Epidermal melanocyte (primary cell): ENCODE measurements at regions not wholly inside any gene's neighbourhood (a gene's known extent, or its start where the extent isn't known, plus 50 kb on each side); places are given as distances from the start of the nearest gene placed in this dataset.

Experiments
- DNase-seq: peaks from one replicate; pipeline ENCODE4 v3.0.0; 2011; ENCODE audit warnings: low spot score; ENCODE audit not compliant: insufficient read length

DNA sequence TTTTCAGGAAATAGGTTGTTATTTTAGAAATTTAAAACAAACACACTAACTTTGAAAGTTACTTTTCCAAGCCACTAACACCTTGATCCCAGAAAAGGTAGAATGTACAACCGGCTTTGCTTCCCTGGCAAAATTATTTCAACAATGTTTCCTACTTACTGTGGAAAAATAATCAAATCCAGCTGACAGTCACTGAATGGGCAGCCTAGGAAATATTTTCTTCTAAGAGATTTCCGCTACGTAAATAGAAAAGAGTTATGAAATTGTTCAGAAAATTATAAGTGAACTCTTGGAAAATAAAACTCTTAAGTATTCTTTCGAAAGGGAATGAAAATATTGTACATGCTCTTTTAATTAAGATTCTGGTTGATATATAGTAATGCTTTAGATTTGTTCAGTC lies 195.7 kb downstream of the GASK1B start:
- DNase-seq = no peak

DNA sequence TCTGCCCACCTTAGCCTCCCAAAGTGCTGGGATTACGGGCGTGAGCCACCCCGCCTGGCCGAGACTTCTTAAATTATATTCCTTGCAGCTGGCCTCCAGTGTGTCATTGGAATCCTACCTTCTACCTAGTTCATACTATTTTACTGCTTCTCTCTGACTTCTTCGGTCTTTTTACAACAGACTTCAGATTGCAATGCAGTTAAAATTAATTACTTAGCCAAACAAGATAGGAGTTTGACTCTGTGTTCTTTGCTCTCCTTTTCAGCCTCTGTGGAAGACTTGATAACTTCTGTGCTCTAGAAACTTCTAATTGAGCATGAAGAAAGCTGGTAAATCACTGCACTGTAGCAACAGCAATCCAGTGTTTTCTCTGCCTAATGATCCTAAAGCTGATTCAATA lies 199.5 kb downstream of the GASK1B start:
- DNase-seq = no peak

DNA sequence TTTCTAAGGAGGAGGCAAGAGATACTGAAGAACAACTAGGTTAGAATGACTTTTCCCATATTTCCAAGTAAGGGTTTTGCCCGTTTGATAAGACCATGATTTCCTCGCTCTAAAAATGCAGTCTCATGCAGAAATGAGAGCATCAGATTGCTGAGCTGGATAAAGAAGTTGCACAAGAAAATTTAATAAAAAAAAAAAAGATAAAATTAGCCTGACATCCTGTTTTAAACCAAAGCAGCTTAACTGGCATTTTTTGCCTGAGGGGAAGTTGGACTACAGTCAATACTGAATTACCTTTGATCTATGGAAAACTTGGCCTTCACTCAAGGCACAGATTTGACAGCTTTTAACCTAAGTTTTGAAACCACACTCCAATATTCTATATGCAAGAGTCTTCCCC lies 208.4 kb downstream of the GASK1B start:
- no peak for DNase-seq

DNA sequence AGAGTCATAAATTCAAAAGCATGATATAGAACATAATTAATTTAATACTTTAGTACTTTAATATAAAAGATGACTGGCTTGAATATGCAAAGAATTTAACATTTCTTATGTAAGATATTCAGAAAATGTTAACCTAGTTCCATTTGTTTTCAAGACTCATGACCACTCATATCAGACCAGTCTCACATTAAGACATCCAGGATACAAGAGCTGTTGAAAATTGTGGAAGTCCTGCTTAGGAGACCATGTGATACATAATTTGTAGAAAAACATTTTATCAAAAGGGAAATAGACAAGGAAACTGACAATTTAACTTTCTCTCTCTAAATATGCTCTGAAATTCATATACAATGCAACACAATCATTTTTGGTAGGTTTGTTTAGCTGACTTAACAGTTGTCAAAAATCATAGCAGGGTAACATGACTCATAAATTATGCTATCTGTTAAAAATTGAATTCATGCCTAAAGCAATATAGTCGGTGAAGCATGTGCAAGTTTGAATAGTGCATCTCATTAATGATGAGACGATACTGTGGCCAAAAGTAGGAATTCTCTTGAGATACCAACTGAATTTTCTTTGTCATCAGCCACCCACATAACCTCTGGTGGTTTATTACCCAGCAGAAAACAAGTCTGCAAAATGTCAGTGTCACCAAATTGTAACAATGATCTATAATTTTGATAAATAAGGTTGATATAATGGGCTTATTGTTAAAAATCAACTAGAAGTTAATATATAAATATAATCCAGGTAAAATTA lies 211.4 kb downstream of the GASK1B start:
- DNase-seq = no peak

DNA sequence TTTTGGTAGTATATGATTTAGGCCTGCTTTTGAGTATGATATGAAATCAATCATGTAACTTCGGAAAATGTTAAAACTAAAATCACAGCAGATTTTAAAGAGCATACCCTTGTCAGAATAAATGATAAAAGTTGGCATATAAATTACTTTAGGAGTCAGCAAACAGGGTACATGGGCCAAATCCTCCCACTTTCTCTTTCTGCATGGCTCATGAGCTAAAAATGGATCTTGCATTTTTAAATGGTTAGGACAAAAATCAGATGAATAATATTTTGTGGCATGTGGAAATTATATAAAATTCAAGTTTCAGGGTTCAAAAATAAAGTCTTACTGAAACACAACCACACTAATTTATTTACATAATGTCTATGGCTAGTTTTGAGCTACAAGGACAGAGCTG lies 214.9 kb downstream of the GASK1B start:
- DNase-seq = no peak

DNA sequence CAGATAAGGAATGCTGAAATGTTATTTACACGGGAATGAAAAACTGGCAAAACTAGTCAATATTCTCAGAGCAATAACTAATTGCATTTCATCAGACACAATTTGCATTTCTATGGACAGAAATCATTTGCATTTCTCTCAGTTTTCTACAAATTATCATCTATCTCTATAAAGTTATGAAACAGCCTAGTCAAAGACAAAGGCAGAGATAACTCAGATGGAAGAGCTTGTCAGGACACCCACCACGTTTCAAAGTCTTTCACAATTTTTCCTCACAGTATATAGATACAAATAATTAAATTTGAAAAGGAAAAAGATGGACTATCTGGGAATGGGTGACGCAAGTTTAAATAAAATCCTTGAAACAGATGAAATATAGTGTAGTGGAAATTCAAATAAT lies 230.8 kb downstream of the GASK1B start:
- no peak for DNase-seq

DNA sequence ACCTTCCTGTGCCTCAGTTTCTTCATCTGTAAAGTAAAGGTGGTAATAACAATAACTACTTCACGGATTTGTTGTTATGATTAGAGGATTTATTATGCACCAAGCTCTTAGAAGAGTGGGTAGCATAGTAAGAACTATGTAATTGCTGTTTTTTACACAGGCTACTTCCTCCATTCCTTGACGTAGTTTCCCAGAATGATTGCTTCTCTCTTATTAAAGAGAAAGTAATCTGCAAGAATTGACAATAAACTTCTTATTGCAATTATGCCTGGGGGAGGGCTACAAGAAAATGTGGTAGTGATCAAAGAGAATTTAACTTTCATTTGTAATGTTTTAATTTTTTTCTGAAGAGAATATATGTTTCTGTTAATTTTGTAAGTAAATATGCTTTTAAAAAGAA lies 238.7 kb downstream of the GASK1B start:
- no peak for DNase-seq

DNA sequence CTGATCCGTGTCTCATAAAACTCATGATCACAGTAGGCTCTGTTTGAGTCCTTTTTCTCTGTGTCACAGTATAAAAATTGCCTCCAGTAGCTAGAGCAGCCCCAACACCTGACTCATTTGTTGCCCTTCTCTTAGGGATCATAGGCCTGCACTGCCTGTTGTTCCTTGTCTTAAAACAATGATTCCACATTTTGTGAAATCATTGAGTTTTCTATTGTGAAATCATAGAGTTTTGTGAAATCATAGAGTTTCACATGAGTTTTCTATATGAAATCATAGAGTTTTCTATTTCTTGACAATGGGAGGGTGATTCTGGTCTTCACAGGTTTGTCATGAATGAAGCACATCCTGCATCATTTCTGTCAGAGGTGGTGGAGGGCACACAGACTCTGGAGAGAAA lies 239.9 kb downstream of the GASK1B start:
- no peak for DNase-seq

DNA sequence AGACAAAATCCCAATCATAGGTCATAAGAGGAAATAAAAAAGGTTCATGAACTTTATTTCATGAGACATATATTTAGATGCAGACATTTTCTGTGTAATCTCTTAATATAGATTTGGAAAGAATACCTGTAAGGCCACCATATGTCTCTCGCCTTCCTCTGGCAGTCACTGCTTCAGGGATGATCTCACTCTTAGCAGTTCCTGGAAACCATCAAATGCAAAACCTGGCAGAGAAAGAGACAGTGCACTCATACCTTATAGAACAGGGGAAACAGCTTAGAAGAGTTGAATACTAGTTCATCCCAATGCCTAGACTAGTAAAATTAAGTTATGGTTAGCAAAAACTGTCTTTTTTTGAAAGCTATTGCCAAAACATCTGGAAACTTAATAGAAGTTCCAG lies 243.3 kb downstream of the GASK1B start:
- DNase-seq = no peak

DNA sequence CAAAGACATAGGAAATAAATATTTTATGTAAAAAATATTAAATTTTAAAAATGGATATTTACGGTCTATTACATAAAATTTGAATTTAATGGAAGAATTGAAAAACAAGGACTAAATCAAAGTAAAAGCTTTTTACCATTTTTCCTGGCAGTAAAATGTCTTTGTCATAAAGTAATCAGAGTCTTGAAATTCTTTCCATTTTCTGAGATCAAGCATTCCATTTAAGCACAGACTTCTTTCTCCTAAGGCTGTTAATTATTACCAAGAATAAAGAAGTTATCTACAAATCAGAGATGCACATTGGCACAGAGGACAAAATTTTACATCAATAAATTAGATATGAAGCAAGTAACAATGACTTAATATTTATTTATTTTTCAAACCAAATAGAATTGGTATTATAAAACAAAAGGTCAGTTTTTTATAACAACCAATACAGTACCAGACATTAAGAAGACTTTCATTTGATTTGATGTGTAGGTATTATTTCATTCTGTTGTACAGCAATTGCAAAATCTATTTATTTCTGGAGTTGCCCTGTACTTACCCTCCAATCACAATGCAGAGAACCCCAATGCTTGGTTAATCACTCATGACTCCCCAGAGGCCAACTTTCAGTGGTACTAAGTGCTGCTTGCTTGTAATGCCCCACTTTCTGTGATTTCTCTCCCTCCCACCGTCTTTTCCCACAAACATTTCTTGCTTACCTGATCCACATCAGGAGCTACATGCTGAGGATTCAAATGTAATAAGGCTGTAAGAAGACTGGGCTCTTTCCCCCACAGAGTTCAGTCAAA lies 254.6 kb downstream of the GASK1B start:
- DNase-seq = no peak

DNA sequence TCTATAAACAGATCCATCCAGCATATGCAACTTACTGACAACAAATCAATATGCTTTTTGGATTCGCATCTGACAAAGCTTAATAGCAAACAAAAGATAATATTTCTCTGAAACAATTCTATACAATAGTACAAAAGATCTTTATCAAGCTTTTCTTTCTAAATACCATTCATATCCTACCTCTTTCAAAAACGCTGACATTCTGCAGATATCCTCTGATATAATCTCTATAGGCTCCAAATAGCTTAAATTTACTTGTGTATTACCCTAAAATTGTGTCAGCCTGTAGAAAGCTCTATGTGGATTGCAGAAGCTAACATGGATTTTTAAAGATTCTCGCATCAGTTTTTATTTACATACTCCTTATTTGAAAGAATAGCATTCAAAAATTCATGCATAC lies 260.6 kb downstream of the GASK1B start:
- no peak for DNase-seq

DNA sequence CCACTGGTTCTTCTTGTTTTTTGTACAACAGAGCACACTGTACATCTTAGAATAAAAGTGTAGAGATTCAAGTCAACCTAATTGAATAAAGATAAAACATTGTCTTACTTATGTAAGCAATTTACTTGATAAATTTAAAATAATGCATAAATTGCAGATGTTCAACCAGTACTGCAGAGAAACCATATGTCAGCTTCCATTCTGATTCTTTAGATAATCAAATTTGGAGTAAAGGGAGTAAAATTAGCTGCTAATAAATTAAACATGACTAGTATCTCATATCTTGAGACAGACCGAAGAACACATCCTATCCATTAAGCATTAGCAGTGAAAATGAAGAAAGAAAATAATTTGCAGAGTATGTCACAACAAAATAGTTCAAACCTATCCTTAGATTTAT lies 261.2 kb downstream of the GASK1B start:
- DNase-seq = no peak

DNA sequence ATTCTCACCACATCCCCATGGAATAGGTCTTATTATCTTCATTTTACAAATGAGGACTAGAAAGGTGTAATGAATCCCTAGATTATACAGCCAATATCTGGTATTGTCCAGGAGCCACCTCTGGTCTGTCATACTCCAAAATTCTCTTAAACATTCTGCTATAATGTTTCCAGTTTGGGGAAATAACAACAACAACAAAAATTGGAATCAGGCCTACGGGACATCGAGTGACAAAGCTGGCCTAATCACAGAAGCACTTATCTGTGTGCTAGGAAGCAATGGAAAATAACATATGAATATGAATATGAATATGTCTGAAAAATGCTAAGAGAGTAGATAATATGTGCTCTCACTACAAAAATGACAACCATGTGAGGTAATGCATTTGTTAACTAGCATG lies 264.1 kb downstream of the GASK1B start:
- DNase-seq = no peak

DNA sequence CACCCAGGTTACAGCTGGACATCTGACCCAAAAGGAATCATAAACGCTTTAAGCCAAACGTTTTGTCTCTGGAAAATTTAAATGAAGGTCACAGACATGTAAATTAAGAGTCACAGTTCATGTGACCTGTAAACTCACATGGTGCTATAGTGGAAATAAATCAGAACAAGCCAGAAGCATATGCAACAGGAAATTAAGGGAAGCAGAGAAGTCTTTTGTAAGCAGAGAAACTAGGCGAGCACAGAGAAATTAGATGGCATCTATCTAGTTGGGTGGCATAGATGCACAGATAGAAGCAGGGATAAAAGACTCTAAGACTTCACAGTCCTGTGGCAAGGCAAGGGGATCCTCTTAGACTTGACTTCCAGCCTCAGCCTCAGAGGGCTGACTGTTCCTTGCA lies 264.8 kb downstream of the GASK1B start:
- DNase-seq = no peak

DNA sequence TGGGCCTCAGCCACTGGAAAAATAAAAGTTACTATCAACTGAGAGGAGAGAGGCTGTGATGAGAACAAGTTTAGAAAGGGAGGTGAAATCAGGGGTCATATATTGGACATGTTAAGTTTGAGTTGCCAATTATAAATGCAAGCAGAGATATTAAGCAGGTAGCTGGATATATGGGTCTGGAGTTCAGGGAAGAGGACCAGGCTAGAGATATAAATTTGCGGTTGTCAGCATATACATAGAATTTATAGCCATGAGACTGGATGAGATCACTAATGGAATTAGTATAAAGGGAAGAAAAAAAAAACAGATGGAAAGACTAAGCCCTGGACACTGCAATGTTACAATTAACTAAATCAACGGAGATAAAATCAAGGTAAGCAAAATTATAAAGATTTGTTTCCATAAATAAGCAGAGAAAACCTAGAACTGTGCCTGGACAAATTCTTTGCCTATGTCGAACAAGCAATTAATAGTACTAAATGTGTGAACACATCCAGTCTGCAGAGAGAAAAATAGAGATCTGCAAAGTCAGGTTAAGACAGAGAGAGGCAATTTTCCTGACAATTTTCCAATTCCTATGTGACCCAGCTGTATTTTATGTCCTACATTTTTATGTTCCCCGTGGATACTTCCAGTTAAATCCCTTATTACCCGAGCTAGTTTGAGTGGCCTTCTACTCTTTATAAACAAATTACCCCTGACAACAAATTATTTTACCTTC lies 265.4 kb downstream of the GASK1B start:
- DNase-seq = no peak

DNA sequence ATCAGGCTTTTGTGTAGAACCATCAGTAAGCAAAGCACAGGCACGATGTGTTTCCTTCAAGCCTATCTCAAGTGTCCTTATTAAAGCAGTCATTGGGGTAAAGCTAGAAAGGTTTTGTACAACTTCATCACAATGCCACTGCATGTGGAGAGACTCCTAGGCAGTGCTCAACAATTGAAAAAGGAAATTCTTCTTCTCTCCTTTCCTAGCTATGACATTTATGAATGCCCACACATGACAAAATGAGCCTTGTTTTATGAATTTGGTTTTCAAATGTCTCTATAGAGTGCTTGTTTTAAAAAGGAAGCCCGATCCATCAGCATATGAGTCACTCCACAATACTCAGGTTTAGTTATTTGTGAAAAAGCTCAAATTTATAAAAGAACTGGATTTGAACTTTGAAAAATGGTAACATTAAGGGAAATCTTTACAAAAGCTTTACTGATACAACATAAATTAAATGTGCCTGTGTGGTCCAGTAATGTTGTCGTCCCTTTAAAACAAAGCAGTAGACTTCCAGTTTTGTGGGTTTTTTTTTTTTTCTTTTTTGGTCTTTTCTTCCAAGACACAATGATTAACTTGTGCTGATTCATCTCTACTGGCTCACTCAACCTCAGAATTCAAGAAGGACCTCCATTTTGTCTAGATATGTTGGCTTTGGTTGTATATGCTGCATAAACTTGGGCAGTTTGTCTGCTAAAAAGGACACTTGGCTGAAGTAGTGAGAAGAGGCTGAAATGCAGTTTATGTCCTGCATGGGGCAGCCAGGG lies 273.8 kb downstream of the GASK1B start:
- no peak for DNase-seq

DNA sequence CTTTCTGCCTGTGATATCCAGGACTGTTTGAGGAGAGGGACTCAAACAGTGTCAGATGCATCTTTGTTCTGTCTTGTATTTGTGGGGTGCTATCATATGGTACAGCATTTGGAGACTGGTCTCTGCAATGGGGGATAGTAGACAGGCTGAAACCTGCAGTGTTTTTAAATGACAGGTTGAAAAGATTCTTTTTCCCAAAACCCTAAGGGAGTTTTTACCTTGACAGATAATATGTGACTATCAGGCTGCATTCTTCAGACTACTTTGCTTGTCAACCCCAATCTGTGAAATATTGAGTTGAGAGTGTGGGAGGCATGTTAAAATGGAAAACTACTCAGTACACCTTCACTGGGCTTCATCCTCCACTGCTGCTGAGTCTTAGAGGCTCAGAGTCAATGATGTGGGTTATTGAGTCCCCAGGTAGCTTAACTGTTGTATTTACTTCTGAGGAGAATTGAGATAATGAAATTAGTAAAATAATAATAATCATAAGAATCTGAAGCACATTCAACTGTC lies 274.9 kb downstream of the GASK1B start:
- DNase-seq = no peak

DNA sequence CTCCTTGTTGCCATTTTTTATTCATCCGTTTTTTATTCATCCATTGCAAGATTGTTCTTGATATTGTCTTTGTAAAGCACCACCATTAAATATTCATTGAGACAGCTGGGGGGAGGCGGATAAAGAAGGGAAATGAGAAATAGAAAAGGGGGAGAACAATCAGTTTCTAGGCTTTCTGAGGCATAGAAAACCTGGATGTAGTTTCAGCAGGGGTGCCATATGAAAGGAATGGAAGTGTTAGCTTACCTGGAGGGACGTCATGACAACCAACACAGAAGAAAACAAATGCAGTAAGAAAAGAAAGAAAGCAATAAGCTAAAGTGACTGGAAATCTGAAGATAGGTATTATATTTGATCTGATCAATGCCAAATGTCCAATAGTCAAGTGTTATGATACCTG lies 276.1 kb downstream of the GASK1B start:
- no peak for DNase-seq

DNA sequence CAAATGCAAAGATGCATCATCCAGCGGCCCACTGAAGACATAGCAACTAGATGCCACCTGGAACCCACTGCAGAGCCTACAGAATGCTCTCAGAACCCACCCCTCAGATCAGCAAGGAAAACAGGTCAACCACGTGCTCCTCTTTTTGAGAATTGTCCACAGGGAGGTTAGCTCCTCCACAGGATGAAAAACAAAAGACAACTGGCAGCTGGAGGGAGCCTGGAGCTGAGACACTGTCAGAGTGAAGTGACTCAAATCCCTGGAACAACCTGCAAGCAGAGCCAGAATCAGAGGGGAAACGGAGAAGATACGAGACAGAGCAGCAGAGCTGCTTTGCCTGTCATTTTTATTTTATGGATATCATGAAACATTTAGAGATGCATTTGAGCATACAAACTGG lies 277.6 kb downstream of the GASK1B start:
- DNase-seq = no peak

DNA sequence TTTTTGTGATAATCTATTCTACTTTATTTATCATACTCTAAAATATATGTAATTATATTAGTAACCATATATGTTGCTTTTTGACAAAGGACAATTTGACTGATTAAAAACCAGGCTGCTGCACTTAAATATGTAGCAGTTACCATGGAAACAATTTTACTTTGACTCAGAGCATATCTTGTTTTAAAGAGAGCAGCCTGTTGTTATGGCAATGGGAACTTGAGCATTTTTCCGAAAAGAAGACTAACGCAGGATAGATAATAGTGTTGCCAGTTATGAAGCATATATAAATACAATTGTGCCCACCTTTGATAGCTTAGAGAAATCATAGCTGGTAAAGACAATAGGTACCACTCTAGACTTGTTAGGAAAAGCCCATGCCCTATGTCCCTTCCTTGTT lies 283.0 kb downstream of the GASK1B start:
- DNase-seq = no peak

DNA sequence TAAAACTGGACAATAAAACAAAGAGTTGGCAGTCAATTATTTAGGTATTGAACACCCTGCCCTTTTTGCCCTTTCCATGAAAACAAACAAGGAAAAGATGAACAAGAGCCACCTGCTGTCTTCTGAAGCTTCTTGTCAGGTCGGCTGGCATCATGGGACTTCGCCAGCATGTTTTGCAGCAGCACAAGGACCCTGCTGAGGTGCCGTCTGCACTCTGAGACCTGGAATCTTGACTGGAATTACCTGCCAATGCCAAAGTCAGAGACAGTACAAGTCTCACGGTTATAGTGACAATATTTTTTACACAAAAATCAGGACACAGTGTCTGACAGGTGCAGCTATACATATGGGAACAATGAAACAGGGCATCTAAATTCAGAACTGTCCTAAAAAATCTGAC lies 284.5 kb downstream of the GASK1B start:
- DNase-seq = no peak
